ENCODE measurements at regions not wholly inside any gene's neighbourhood (a gene's known extent, or its start where the extent isn't known, plus 50 kb on each side); places are given as distances from the start of the nearest gene placed in this dataset.
"Not testable (repeated sequence)": the region's sequence is repeated elsewhere in the genome, so short reads cannot be mapped to it uniquely, and the experiment has no call there.

DNA sequence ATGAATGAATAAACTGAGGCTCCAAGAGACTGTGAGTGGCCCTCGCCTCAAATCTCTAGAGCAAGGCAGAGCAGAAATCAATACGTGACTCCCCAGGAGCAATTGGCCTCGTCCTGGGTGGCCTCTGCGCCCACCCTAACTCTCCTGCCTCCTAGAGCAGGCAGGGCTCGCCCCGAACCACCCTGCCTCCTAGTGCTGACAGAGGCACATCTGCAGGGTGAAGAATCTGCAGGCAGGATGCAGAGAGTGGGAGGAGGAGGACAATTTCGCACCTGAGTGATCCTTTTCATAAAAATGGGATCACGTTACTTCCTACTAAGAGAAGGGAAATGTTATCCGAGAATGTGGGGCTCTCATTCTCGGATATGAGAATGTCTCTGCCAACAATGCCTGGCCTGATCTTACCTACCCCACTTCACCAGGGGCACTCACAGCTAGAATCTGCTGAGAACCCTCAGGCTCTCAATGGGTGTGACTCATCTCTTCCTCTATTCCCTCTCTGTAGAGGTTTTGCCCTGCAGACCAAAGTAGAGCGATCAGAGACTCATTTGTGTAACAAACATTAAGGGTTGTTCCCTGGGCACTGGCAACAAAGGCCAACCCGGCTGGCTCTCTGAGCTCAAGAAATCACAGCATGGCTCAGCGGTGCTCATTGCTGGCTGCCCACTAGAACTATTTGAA, 61.7 kb upstream of the BCL2L14 start:
- POLR2A ChIA-PET (ENCODE audit: low non-redundant PET), result no interaction called here
- no TSS peak for BruUV-seq (replicated peaks)
- intact Hi-C loops (cut with micrococcal nuclease; ENCODE audit: unreplicated experiment), result no loop called here

DNA sequence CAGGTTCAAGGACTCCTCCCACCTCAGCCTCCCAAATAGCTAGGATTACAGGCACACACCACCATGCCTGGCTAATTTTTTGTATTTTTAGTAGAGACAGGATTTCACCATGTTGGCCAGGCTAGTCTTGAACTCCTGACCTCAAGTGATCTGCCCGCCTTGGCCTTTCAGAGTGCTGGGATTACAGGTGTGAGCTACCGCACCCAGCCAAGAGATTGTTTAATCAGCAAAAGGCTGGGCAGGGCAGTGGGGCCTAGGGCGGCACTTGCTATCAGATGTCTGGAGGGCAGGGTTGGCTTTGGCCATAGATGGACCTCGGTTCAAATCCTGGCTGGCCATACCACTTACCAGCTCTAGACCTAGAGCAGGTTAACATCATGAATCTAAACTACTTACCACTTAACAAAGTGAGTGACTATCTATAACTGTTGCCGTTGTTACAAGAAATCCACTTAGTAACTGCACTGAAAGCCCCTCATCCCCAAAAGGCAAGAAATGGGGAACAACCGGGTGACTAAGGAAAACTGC, 60.9 kb upstream of the BCL2L14 start:
- BruUV-seq (replicated peaks); POLR2A ChIA-PET (ENCODE audit: low non-redundant PET); DNase-seq (ENCODE audit: low spot score); intact Hi-C loops (cut with micrococcal nuclease; ENCODE audit: unreplicated experiment); H3K27me3 ChIP-seq (replicated peaks; ENCODE audit: insufficient read depth, low read depth, low read length, poor library complexity); H3K4me3 ChIP-seq (ENCODE audit: low read depth, low read length, poor library complexity, severe bottlenecking); H3K9me3 ChIP-seq (ENCODE audit: low read depth, low read length, poor library complexity, severe bottlenecking); H3K36me3 ChIP-seq (ENCODE audit: insufficient read depth, low read length, poor library complexity, severe bottlenecking): not testable (repeated sequence)
- Histone ChIP-seq H3K4me1 (ENCODE audit: insufficient read depth, low read length, poor library complexity, severe bottlenecking) (peaks cover 30% of the 10 kb centered on the region), H3K27ac (ENCODE audit: low read depth, low read length, poor library complexity, severe bottlenecking) (peak overlapping the region; percentile 57)
- CTCF ChIA-PET, result interaction anchor here (1.0 kb wide), 1 partner anchor 428 kb away, joined by 3 read pairs; no protein-coding TSS in a partner anchor

More for the DNA sequence above, 61.7 kb upstream of the BCL2L14 start:
- no peaks in the 10 kb centered on the region for H3K27me3 ChIP-seq (replicated peaks; ENCODE audit: insufficient read depth, low read depth, low read length, poor library complexity)
- H3K27ac ChIP-seq (ENCODE audit: low read depth, low read length, poor library complexity, severe bottlenecking), result peak overlapping the region; percentile 57
- H3K4me3 ChIP-seq (ENCODE audit: low read depth, low read length, poor library complexity, severe bottlenecking), result no peak overlapping the region
- peak; percentile 73 for DNase-seq (ENCODE audit: low spot score)
- H3K9me3 ChIP-seq (ENCODE audit: low read depth, low read length, poor library complexity, severe bottlenecking), result no peaks in the 10 kb centered on the region
- H3K36me3 ChIP-seq (ENCODE audit: insufficient read depth, low read length, poor library complexity, severe bottlenecking), result no peaks in the 10 kb centered on the region
- H3K4me1 ChIP-seq (ENCODE audit: insufficient read depth, low read length, poor library complexity, severe bottlenecking), result peaks cover 30% of the 10 kb centered on the region
- CTCF ChIA-PET, result interaction anchor here (0.6 to 1.0 kb wide), 2 partner anchors 232 to 428 kb away, joined by 3 to 12 read pairs; no protein-coding TSS in a partner anchor
- TF ChIP-seq, protein P1, sequence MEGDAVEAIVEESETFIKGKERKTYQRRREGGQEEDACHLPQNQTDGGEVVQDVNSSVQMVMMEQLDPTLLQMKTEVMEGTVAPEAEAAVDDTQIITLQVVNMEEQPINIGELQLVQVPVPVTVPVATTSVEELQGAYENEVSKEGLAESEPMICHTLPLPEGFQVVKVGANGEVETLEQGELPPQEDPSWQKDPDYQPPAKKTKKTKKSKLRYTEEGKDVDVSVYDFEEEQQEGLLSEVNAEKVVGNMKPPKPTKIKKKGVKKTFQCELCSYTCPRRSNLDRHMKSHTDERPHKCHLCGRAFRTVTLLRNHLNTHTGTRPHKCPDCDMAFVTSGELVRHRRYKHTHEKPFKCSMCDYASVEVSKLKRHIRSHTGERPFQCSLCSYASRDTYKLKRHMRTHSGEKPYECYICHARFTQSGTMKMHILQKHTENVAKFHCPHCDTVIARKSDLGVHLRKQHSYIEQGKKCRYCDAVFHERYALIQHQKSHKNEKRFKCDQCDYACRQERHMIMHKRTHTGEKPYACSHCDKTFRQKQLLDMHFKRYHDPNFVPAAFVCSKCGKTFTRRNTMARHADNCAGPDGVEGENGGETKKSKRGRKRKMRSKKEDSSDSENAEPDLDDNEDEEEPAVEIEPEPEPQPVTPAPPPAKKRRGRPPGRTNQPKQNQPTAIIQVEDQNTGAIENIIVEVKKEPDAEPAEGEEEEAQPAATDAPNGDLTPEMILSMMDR (conservative IDR thresholded peaks at IDR 0.05; ENCODE audit: low read depth, low read length), result peak; percentile 47
- TF ChIP-seq EZH2 (IDR thresholded peaks at IDR 0.05; ENCODE audit: borderline replicate concordance, low read depth, low read length, poor library complexity, severe bottlenecking), result no peak

DNA sequence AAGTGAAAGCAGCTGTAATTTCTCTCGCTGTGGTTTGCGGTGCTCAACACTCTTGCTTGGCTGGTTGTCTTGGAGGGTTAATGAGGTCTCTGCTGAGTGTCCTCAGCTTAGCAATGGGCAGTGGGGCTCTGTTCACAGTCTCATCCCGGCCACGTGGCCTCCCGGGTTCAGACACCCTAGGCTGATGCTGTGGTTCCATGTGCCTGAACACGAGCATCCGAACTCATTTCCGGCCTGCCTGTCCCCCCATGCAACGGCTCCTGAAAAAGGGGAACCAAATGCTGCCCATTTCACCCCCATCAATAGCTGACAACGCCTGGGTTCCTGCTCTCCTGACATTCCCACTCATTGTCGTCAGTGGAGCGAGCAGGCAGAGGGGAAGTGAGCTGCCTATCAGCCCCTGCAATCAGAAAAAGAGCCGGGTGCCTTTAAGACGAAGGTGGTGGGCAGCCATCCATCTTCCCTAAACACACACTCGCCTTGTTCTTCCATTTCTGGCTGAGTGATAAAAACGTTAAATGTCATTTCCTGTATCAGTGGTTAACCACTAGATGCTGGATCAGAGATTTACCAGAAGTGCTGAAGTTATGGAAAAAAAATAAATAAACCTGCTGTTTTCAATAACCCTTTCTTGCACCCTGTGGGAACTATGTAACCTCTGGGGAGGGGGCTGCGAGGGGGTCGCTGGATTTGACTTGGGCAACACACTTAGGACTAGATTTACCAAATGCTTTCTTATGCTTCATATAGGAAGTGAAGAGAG, 60.3 kb upstream of the BCL2L14 start:
- H3K4me3 ChIP-seq (ENCODE audit: low read depth, low read length, poor library complexity, severe bottlenecking), result no peak overlapping the region
- ChIA-PET POLR2A (ENCODE audit: low non-redundant PET) (no interaction called here), CTCF (interaction anchor here (0.5 kb wide), 1 partner anchor 70 kb away, joined by 4 read pairs; no protein-coding TSS in a partner anchor)
- peak overlapping the region; percentile 4 for H3K27ac ChIP-seq (ENCODE audit: low read depth, low read length, poor library complexity, severe bottlenecking)
- no TSS peak for BruUV-seq (replicated peaks)
- TF ChIP-seq, protein P1 (conservative IDR thresholded peaks at IDR 0.05; ENCODE audit: low read depth, low read length), result no peak
- no peak for TF ChIP-seq EZH2 (IDR thresholded peaks at IDR 0.05; ENCODE audit: borderline replicate concordance, low read depth, low read length, poor library complexity, severe bottlenecking)
- intact Hi-C loops (cut with micrococcal nuclease; ENCODE audit: unreplicated experiment), result no loop called here
- peak; percentile 62 for DNase-seq (ENCODE audit: low spot score)
- no peaks in the 10 kb centered on the region for H3K27me3 ChIP-seq (replicated peaks; ENCODE audit: insufficient read depth, low read depth, low read length, poor library complexity)
- H3K4me1 ChIP-seq (ENCODE audit: insufficient read depth, low read length, poor library complexity, severe bottlenecking), result peaks cover 30% of the 10 kb centered on the region
- no peaks in the 10 kb centered on the region for H3K36me3 ChIP-seq (ENCODE audit: insufficient read depth, low read length, poor library complexity, severe bottlenecking)
- no peaks in the 10 kb centered on the region for H3K9me3 ChIP-seq (ENCODE audit: low read depth, low read length, poor library complexity, severe bottlenecking)

Data from A673 (cell line).